GM13976 (cell line): ENCODE measurements at regions not wholly inside any gene's neighbourhood (a gene's known extent, or its start where the extent isn't known, plus 50 kb on each side); places are given as distances from the start of the nearest gene placed in this dataset.
"Not testable (repeated sequence)": the region's sequence is repeated elsewhere in the genome, so short reads cannot be mapped to it uniquely, and the experiment has no call there.

ENCODE experiments used
- DNase-seq: peaks from one replicate; pipeline ENCODE4 v3.0.0; 2012; ENCODE audit warnings: low spot score
- in situ Hi-C: fragments of 300-500 bp; cut with MboI; formaldehyde crosslinking; loops from one replicate; pipeline ENCODE4 v1.12.0; 2022; ENCODE audit warnings: low sequenced_read_pairs, mixed read lengths, inconsistent platforms; ENCODE audit not compliant: unreplicated experiment
- TF ChIP-seq, protein P1 (sequence below): IDR thresholded peaks from 2 replicates; pipeline ENCODE4 v1.5.1; 2012; ENCODE audit warnings: borderline replicate concordance, mild to moderate bottlenecking; ENCODE audit not compliant: insufficient read depth; ENCODE audit errors: extremely low read depth, missing control alignments, control extremely low read depth

DNA sequence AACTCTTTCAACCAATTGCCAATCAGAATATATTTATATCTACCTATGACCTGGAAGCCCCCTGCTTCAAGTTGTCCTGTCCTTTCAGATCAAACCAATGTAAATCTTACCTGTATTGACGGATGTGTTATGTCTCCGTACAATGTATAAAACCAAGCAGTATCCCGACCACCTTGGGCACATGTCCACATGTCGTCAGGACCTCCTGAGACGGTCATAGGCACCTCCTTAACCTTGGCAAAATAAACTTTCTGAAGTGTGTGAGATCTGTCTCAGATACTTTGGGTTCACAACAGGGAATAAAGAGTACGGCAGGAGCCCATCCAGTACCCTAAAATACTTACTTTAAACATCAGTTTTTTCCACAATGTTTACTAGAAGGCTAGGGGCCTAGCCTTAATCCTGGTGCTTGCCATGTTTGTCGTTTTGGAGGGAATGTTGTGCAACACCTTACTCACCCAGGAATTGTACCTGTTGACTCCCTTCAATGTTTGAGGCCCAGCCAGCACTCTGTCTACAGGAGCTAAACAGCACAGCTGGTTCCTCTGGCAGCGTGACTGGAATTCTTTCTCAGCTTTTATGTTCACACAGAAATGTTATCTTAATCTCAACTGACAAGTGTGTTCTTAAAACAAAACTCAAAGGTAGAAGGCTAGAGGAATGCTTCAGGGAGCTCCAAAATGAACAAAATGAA, 90.8 kb upstream of the USP25 start:
- TF ChIP-seq, protein P1, sequence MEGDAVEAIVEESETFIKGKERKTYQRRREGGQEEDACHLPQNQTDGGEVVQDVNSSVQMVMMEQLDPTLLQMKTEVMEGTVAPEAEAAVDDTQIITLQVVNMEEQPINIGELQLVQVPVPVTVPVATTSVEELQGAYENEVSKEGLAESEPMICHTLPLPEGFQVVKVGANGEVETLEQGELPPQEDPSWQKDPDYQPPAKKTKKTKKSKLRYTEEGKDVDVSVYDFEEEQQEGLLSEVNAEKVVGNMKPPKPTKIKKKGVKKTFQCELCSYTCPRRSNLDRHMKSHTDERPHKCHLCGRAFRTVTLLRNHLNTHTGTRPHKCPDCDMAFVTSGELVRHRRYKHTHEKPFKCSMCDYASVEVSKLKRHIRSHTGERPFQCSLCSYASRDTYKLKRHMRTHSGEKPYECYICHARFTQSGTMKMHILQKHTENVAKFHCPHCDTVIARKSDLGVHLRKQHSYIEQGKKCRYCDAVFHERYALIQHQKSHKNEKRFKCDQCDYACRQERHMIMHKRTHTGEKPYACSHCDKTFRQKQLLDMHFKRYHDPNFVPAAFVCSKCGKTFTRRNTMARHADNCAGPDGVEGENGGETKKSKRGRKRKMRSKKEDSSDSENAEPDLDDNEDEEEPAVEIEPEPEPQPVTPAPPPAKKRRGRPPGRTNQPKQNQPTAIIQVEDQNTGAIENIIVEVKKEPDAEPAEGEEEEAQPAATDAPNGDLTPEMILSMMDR = no peak
- DNase-seq = no peak
- in situ Hi-C loops = no loop called here

DNA sequence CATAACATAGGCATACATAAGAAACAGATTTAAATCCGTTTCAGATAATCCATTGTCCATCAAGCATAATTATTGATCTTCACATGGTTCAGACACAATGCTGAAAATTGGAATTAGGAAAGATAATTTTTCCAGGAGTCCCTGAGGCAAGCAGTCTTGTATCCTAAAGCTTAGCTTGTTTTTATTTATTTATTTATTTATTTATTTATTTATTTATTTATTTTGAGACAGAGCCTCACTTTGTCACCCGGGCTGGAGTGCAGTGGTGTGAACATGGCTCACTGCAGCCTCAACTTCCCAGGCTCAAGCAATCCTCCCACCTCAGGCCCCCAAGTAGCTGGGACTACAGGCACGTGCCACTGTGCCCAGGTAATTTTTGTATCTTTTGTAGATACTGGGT, 89.7 kb upstream of the USP25 start:
- in situ Hi-C loops, DNase-seq: not testable (repeated sequence)

DNA sequence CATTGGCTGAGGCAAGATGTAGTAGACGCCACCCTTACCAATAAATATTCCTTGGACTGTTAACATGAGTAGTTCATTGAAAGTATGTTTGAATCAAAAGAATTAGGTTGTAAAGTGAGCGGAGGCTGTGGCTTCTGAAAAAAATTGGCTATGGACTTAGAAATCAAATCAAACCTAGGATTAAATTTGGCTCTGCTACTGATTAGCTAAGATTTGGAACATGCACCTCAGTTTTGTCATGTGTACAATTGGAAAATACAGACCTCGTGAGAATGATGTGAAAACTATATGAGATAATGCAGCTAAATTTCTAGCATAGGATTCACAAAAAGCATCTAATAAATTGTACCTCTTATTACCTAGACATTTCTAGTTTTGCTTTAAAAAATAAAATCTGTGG, 85.3 kb upstream of the USP25 start:
- TF ChIP-seq, protein P1 = no peak
- DNase-seq = no peak
- in situ Hi-C loops = no loop called here

DNA sequence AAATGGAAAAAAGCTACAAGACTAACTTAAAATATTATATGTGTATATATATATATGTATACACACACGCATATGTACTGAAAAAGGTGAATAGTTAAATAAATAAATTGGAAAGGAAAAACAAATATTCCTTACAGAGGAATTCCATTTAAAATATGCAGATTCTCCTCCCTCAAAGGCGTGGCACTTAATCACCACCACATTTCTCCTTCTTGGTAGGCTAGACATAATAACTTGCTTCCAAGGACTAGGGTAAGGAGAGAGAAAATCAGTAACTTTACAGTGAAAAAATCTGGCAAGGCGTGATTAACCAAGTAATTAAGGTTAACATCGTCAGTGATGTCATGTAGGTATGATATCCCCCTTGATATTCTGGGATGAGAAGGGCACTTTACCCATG, 84.0 kb upstream of the USP25 start:
- no peak for DNase-seq
- TF ChIP-seq, protein P1 = no peak
- in situ Hi-C loops = no loop called here

DNA sequence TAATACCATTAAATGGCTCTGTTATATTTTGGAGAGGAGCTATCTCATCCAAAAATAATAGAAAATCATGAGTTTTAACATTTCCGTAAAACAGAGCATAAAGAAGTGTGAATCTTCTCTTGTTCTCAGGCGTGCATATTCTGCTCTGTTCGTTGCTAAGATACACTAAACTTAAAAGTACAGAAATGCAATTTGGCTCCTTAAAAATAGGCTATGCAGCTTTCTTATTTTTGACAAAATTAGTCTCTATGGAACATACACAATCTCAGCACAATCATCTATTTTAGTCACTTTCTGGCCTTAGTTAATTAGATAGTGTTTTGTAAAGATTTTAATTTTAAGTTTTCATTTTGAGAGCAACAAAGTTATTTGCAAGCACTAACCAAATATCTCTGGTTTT, 79.0 kb upstream of the USP25 start:
- no peak for DNase-seq
- TF ChIP-seq, protein P1 = no peak
- in situ Hi-C loops = no loop called here

DNA sequence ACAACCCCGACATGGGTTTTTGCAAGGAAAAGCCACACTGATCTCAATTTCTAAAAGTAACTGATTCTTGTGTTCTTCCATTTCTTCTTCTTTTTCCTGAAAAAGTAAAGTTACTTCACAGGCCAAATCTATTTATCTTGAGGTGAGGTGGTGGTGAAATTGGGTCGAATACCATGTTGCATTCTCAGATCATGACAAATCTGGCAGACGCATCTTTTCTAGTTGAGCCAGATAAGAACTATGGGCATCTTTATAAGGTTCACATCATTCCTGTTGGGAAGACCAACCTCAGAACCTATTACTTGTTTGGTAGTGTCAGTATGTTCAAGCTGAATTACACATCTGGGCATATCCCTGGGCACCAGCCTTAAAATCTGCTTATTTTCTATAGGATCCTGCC, 78.6 kb upstream of the USP25 start:
- no peak for DNase-seq
- TF ChIP-seq, protein P1 = no peak
- in situ Hi-C loops = no loop called here

DNA sequence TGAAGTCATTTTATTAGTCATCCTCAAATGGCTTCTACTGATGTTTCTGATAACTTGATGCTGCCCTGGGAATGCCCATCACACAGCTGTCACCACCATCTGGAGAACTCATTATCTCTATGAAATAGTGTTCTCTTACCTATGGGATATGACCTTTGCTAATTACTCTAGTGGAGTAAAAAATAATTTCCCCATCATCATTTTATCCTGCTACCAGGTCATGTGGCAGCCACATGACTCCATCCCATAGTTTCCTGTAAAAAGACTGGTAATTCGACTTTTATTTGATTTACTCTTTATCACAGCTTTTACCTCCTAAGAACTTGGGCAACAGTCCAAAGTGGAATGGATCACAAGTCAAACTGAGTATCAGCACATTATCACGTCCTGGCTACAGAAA, 76.1 kb upstream of the USP25 start:
- TF ChIP-seq, protein P1 = no peak
- DNase-seq = no peak
- in situ Hi-C loops = no loop called here
